ENCODE measurements at regions not wholly inside any gene's neighbourhood (a gene's known extent, or its start where the extent isn't known, plus 50 kb on each side); places are given as distances from the start of the nearest gene placed in this dataset.

- Histone ChIP-seq H3K9me3 (ENCODE audit: control insufficient read depth in 4 of 4, low read length in 3 of 4) (no peaks in the 10 kb centered on the region), H3K4me3 (ENCODE audit: low read depth in 1 of 3, low read length in 3 of 3) (no peak overlapping the region), H3K27ac (ENCODE audit: low read depth in 1 of 2, low read length in 2 of 2) (no peak overlapping the region), H3K27me3 (ENCODE audit: control insufficient read depth in 4 of 4, insufficient read depth in 4 of 4, low read length in 3 of 4) (peaks cover 0 to 2% (median 0%) of the 10 kb centered on the region in 4 donors), H3K9ac (ENCODE audit: low read depth in 1 of 2, low read length in 2 of 2) (no peak overlapping the region), H3K4me1 (ENCODE audit: control insufficient read depth in 4 of 4, insufficient read depth in 4 of 4, low read length in 3 of 4) (no peaks in the 10 kb centered on the region), H3K36me3 (ENCODE audit: control insufficient read depth in 4 of 4, insufficient read depth in 3 of 4, low read depth in 1 of 4, low read length in 3 of 4) (no peaks in the 10 kb centered on the region)
- 48% methylated on average over 3 of the region's 3 CpGs for WGBS
- TF ChIP-seq CTCF (IDR thresholded peaks at IDR 0.05; ENCODE audit: low read depth, low read length, missing input control) (no peak), HNF4A (conservative IDR thresholded peaks at IDR 0.05) (no peak), HNF4G (IDR thresholded peaks at IDR 0.05) (no peak), GABPA (IDR thresholded peaks at IDR 0.05 in 1 of 2, conservative IDR thresholded peaks at IDR 0.05 in 1 of 2) (no peak), NR2F2 (IDR thresholded peaks at IDR 0.05) (no peak), SP1 (IDR thresholded peaks at IDR 0.05) (no peak), JUND (IDR thresholded peaks at IDR 0.05) (no peak), RAD21 (IDR thresholded peaks at IDR 0.05) (no peak), FOXA1 (IDR thresholded peaks at IDR 0.05) (no peak), TAF1 (conservative IDR thresholded peaks at IDR 0.05) (no peak), EGR1 (IDR thresholded peaks at IDR 0.05; ENCODE audit: low read depth in 2 of 2) (no peak), REST (IDR thresholded peaks at IDR 0.05) (no peak)
- DNase-seq (ENCODE audit: low spot score), result no peak
Observed at GRCh38 chr2:34602262-34602661, 1003.2 kb upstream of the FAM98A start.

GRCh38 chr2:34601561-34601960 is 1002.5 kb upstream of the FAM98A start:
- H3K27ac ChIP-seq (ENCODE audit: low read depth in 1 of 2, low read length in 2 of 2), result no peak overlapping the region
- TF ChIP-seq MAX (IDR thresholded peaks at IDR 0.05) (no peak), HNF4G (IDR thresholded peaks at IDR 0.05) (no peak), ATF3 (IDR thresholded peaks at IDR 0.05) (no peak), FOXA1 (IDR thresholded peaks at IDR 0.05) (no peak), ZBTB33 (IDR thresholded peaks at IDR 0.05) (no peak), EGR1 (IDR thresholded peaks at IDR 0.05; ENCODE audit: low read depth in 2 of 2) (no peak), YY1 (IDR thresholded peaks at IDR 0.05) (no peak), FOXA2 (IDR thresholded peaks at IDR 0.05) (no peak), TAF1 (conservative IDR thresholded peaks at IDR 0.05) (no peak), HNF4A (conservative IDR thresholded peaks at IDR 0.05) (no peak), NR2F2 (IDR thresholded peaks at IDR 0.05) (no peak), REST (IDR thresholded peaks at IDR 0.05) (no peak), RAD21 (IDR thresholded peaks at IDR 0.05) (no peak), JUND (IDR thresholded peaks at IDR 0.05) (no peak), SP1 (IDR thresholded peaks at IDR 0.05) (no peak), CTCF (IDR thresholded peaks at IDR 0.05; ENCODE audit: low read depth, low read length, missing input control) (no peak), GABPA (IDR thresholded peaks at IDR 0.05 in 1 of 2, conservative IDR thresholded peaks at IDR 0.05 in 1 of 2) (no peak)
- no peak for DNase-seq (ENCODE audit: low spot score)
- no peaks in the 10 kb centered on the region for H3K4me1 ChIP-seq (ENCODE audit: control insufficient read depth in 4 of 4, insufficient read depth in 4 of 4, low read length in 3 of 4)
- WGBS, result 55% methylated on average over 2 of the region's 2 CpGs
- H3K9ac ChIP-seq (ENCODE audit: low read depth in 1 of 2, low read length in 2 of 2), result no peak overlapping the region
- no peaks in the 10 kb centered on the region for H3K9me3 ChIP-seq (ENCODE audit: control insufficient read depth in 4 of 4, low read length in 3 of 4)
- peaks cover 0 to 2% (median 0%) of the 10 kb centered on the region in 4 donors for H3K27me3 ChIP-seq (ENCODE audit: control insufficient read depth in 4 of 4, insufficient read depth in 4 of 4, low read length in 3 of 4)
- no peak overlapping the region for H3K4me3 ChIP-seq (ENCODE audit: low read depth in 1 of 3, low read length in 3 of 3)
- H3K36me3 ChIP-seq (ENCODE audit: control insufficient read depth in 4 of 4, insufficient read depth in 3 of 4, low read depth in 1 of 4, low read length in 3 of 4), result no peaks in the 10 kb centered on the region
